GM12878 (cell line): ENCODE measurements at regions not wholly inside any gene's neighbourhood (a gene's known extent, or its start where the extent isn't known, plus 50 kb on each side); places are given as distances from the start of the nearest gene placed in this dataset.

ENCODE experiments used
- BHLHE40 ChIP-seq, 2 experiments: fragments of 450-650 bp in 1 of 2; IDR thresholded peaks; 2 replicates each; pipeline ENCODE4 v1.6.1; 2011 to 2017; ENCODE audit warnings: low read depth in 2 of 2, borderline replicate concordance in 1 of 2, improper control_type of control experiment in 1 of 2, low read length in 1 of 2, mild to moderate bottlenecking in 1 of 2
- YY1 ChIP-seq: IDR thresholded peaks from 2 replicates; pipeline ENCODE4 v1.6.1; 2011; ENCODE audit warnings: low read depth, mild to moderate bottlenecking, low read length
- TF ChIP-seq, protein P1 (sequence below): IDR thresholded peaks from 2 replicates; pipeline ENCODE4 v1.6.1; 2011; ENCODE audit warnings: borderline replicate concordance, low read depth, mild to moderate bottlenecking, moderate library complexity, mixed read lengths, low read length; ENCODE audit not compliant: insufficient read depth; ENCODE audit errors: extremely low read length

DNA sequence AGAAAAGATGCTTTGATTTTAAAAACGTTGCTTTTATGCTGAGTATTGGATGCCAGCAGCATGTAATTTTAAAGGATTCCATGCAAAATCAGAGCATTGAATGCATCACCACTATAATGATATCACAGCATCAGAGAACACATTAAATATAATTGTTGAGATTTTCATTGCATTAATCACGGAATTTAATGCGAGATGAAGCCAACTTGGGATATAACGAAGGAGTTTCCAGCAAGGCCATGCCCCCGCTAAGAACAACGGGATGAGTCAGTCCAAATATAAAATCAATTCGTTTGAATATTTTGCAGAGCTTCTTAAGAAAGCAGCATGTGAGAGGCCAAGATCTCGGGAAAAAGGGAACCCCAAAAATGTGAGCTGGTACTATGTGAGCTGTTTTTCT is 423.4 kb upstream of the CHRM3 start:
- TF ChIP-seq, protein P1, sequence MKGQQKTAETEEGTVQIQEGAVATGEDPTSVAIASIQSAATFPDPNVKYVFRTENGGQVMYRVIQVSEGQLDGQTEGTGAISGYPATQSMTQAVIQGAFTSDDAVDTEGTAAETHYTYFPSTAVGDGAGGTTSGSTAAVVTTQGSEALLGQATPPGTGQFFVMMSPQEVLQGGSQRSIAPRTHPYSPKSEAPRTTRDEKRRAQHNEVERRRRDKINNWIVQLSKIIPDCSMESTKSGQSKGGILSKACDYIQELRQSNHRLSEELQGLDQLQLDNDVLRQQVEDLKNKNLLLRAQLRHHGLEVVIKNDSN: no peak
- TF ChIP-seq YY1: no peak
- no peak for TF ChIP-seq BHLHE40 (IDR thresholded peaks at IDR 0.05; ENCODE audit: borderline replicate concordance in 1 of 2, low read depth in 2 of 2, low read length in 1 of 2)
